Hematopoietic multipotent progenitor cell treated with erythropoietin and hydrocortisone succinate and interleukin-3 and kit ligand, for 8 days (in vitro differentiated cells): ENCODE measurements at regions not wholly inside any gene's neighbourhood (a gene's known extent, or its start where the extent isn't known, plus 50 kb on each side); places are given as distances from the start of the nearest gene placed in this dataset.
A peak's percentile ranks its signal among the peaks of the same experiment; 100 is the strongest.

Experiments used
- DNase-seq: peaks from one replicate; pipeline ENCODE4 v3.0.0-alpha.2; 2015

- no peak for DNase-seq
Observed at GRCh38 chr20:41939659-41940058, 321.5 kb upstream of the CHD6 start.

GRCh38 chr20:41938353-41938752, 320.2 kb upstream of the CHD6 start:
- no peak for DNase-seq

- no peak for DNase-seq
Observed at GRCh38 chr20:41935259-41935791, 317.1 kb upstream of the CHD6 start.

GRCh38 chr20:41932431-41932830, 314.3 kb upstream of the CHD6 start:
- DNase-seq: no peak

GRCh38 chr20:41927655-41928054, 309.5 kb upstream of the CHD6 start:
- DNase-seq: no peak

GRCh38 chr20:41927189-41927588, 309.0 kb upstream of the CHD6 start:
- no peak for DNase-seq

- no peak for DNase-seq
Observed at GRCh38 chr20:41925476-41925875, 307.3 kb upstream of the CHD6 start.

GRCh38 chr20:41923624-41924023, 305.4 kb upstream of the CHD6 start:
- no peak for DNase-seq

GRCh38 chr20:41913146-41913545, 295.0 kb upstream of the CHD6 start:
- DNase-seq: no peak

- DNase-seq: no peak
Observed at GRCh38 chr20:41910558-41910957, 292.4 kb upstream of the CHD6 start.

GRCh38 chr20:41905199-41905598, 287.0 kb upstream of the CHD6 start:
- no peak for DNase-seq

GRCh38 chr20:41903586-41903985, 285.4 kb upstream of the CHD6 start:
- no peak for DNase-seq

GRCh38 chr20:41902346-41902745, 284.2 kb upstream of the CHD6 start:
- no peak for DNase-seq

- no peak for DNase-seq
Observed at GRCh38 chr20:41900201-41900691, 282.1 kb upstream of the CHD6 start.

GRCh38 chr20:41897708-41898107, 279.5 kb upstream of the CHD6 start:
- no peak for DNase-seq

- no peak for DNase-seq
Observed at GRCh38 chr20:41895241-41896032, 277.3 kb upstream of the CHD6 start.

- DNase-seq: no peak
Observed at GRCh38 chr20:41894255-41894963, 276.2 kb upstream of the CHD6 start.

- no peak for DNase-seq
Observed at GRCh38 chr20:41892031-41892430, 273.9 kb upstream of the CHD6 start.

GRCh38 chr20:41889844-41890224, 271.7 kb upstream of the CHD6 start:
- DNase-seq: no peak

GRCh38 chr20:41889126-41889843, 271.1 kb upstream of the CHD6 start:
- peak; percentile 6 for DNase-seq

GRCh38 chr20:41888434-41888833, 270.3 kb upstream of the CHD6 start:
- no peak for DNase-seq

GRCh38 chr20:41887500-41887899, 269.3 kb upstream of the CHD6 start:
- DNase-seq: no peak

- no peak for DNase-seq
Observed at GRCh38 chr20:41881466-41882046, 263.4 kb upstream of the CHD6 start.
